ENCODE measurements at regions not wholly inside any gene's neighbourhood (a gene's known extent, or its start where the extent isn't known, plus 50 kb on each side); places are given as distances from the start of the nearest gene placed in this dataset.

- Histone ChIP-seq H2AFZ (ENCODE audit: low read depth) (no peak overlapping the region), H3K36me3 (replicated peaks in 1 of 2; ENCODE audit: control insufficient read depth in 1 of 2, insufficient read depth in 2 of 2, low read length in 1 of 2) (no peaks in the 10 kb centered on the region), H4K20me1 (ENCODE audit: insufficient read depth) (no peaks in the 10 kb centered on the region), H3K4me2 (no peak overlapping the region), H3K4me3 (ENCODE audit: low read depth in 2 of 2, low read length in 1 of 2) (no peak overlapping the region), H3K9me3 (no peaks in the 10 kb centered on the region), H3K9ac (no peak overlapping the region), H3K27ac (ENCODE audit: low read depth in 2 of 2, low read length in 1 of 2) (no peak overlapping the region), H3K79me2 (ENCODE audit: insufficient read depth) (no peaks in the 10 kb centered on the region), H3K9me2 (no peaks in the 10 kb centered on the region), H3K27me3 (ENCODE audit: insufficient read depth) (no peaks in the 10 kb centered on the region), H3K4me1 (ENCODE audit: control insufficient read depth in 1 of 2, insufficient read depth in 2 of 2, low read depth in 1 of 2, low read length in 1 of 2) (no peaks in the 10 kb centered on the region), H3F3A (replicated peaks; ENCODE audit: insufficient read depth) (no peaks in the 10 kb centered on the region)
- CTCF ChIA-PET: no interaction called here
- no peak for DNase-seq
- WGBS (ENCODE audit: low lambda C conversion rate): 0% methylated on average over 1 of the region's 1 CpG
- POLR2A ChIA-PET: no interaction called here
- TF ChIP-seq ZBTB33 (IDR thresholded peaks at IDR 0.05; ENCODE audit: borderline replicate concordance, low read depth) (no peak), POLR2AphosphoS5 (IDR thresholded peaks at IDR 0.05; ENCODE audit: low read depth, low read length) (no peak), TCF12 (IDR thresholded peaks at IDR 0.05) (no peak), EP300 (IDR thresholded peaks at IDR 0.05; ENCODE audit: borderline replicate concordance in 1 of 2, low read depth in 1 of 2, low read length in 1 of 2) (no peak), SIN3A (IDR thresholded peaks at IDR 0.05; ENCODE audit: borderline replicate concordance, low read depth, low read length) (no peak), FOXM1 (IDR thresholded peaks at IDR 0.05; ENCODE audit: low read depth) (no peak), GATA2 (CRISPR knock-in tag; IDR thresholded peaks at IDR 0.05) (no peak), ELF1 (IDR thresholded peaks at IDR 0.05) (no peak), MAX (IDR thresholded peaks at IDR 0.05; ENCODE audit: low read depth) (no peak), TEAD4 (IDR thresholded peaks at IDR 0.05; ENCODE audit: borderline replicate concordance, insufficient read depth) (no peak), YY1 (IDR thresholded peaks at IDR 0.05; ENCODE audit: low read depth) (no peak), SMC3 (IDR thresholded peaks at IDR 0.05; ENCODE audit: low read depth, low read length) (no peak)
Observed at GRCh38 chr14:42323426-42323825, 716.8 kb downstream of the LRFN5 start.

- H3K27ac ChIP-seq (ENCODE audit: low read depth in 2 of 2, low read length in 1 of 2): no peak overlapping the region
- no peaks in the 10 kb centered on the region for H3F3A ChIP-seq (replicated peaks; ENCODE audit: insufficient read depth)
- WGBS (ENCODE audit: low lambda C conversion rate): 3% methylated on average over 3 of the region's 3 CpGs
- H3K9me3 ChIP-seq: no peaks in the 10 kb centered on the region
- no peak overlapping the region for H3K9ac ChIP-seq
- ChIA-PET CTCF (no interaction called here), POLR2A (no interaction called here)
- no peaks in the 10 kb centered on the region for H3K9me2 ChIP-seq
- no peaks in the 10 kb centered on the region for H3K36me3 ChIP-seq (replicated peaks in 1 of 2; ENCODE audit: control insufficient read depth in 1 of 2, insufficient read depth in 2 of 2, low read length in 1 of 2)
- no peak overlapping the region for H3K4me2 ChIP-seq
- H2AFZ ChIP-seq (ENCODE audit: low read depth): no peak overlapping the region
- DNase-seq: no peak
- H3K4me1 ChIP-seq (ENCODE audit: control insufficient read depth in 1 of 2, insufficient read depth in 2 of 2, low read depth in 1 of 2, low read length in 1 of 2): no peaks in the 10 kb centered on the region
- H3K27me3 ChIP-seq (ENCODE audit: insufficient read depth): no peaks in the 10 kb centered on the region
- no peaks in the 10 kb centered on the region for H4K20me1 ChIP-seq (ENCODE audit: insufficient read depth)
- H3K79me2 ChIP-seq (ENCODE audit: insufficient read depth): no peaks in the 10 kb centered on the region
- H3K4me3 ChIP-seq (ENCODE audit: low read depth in 2 of 2, low read length in 1 of 2): no peak overlapping the region
- no peak for TF ChIP-seq POLR2AphosphoS5 (IDR thresholded peaks at IDR 0.05; ENCODE audit: low read depth, low read length)
- TF ChIP-seq FOXJ3 (CRISPR knock-in tag; IDR thresholded peaks at IDR 0.05): no peak
- no peak for TF ChIP-seq RCOR1 (IDR thresholded peaks at IDR 0.05; ENCODE audit: low read length)
- no peak for TF ChIP-seq MAX (IDR thresholded peaks at IDR 0.05; ENCODE audit: low read depth)
- TF ChIP-seq FOXM1 (IDR thresholded peaks at IDR 0.05; ENCODE audit: low read depth): no peak
- TF ChIP-seq TAF1 (IDR thresholded peaks at IDR 0.05; ENCODE audit: borderline replicate concordance, low read depth, low read length): no peak
- no peak for TF ChIP-seq JUND (IDR thresholded peaks at IDR 0.05)
- no peak for TF ChIP-seq MXI1 (IDR thresholded peaks at IDR 0.05; ENCODE audit: low read depth, low read length)
- TF ChIP-seq NRF1 (IDR thresholded peaks at IDR 0.05; ENCODE audit: low read depth, low read length): no peak
- TF ChIP-seq YY1 (IDR thresholded peaks at IDR 0.05; ENCODE audit: low read depth): no peak
- no peak for TF ChIP-seq EP300 (IDR thresholded peaks at IDR 0.05; ENCODE audit: borderline replicate concordance in 1 of 2, low read depth in 1 of 2, low read length in 1 of 2)
- no peak for TF ChIP-seq IRF3 (IDR thresholded peaks at IDR 0.05; ENCODE audit: low read depth, low read length)
- no peak for TF ChIP-seq RAD21 (IDR thresholded peaks at IDR 0.05; ENCODE audit: low read length)
- no peak for TF ChIP-seq CTCF (IDR thresholded peaks at IDR 0.05)
- TF ChIP-seq NFIC (IDR thresholded peaks at IDR 0.05; ENCODE audit: borderline replicate concordance): no peak
- TF ChIP-seq GATA2 (CRISPR knock-in tag; IDR thresholded peaks at IDR 0.05): no peak
- TF ChIP-seq CHD2 (IDR thresholded peaks at IDR 0.05; ENCODE audit: low read length, partially characterized antibody): no peak
- no peak for TF ChIP-seq SIN3A (IDR thresholded peaks at IDR 0.05; ENCODE audit: borderline replicate concordance, low read depth, low read length)
Observed at GRCh38 chr14:42322531-42323284, 716.0 kb downstream of the LRFN5 start.

Measured in SK-N-SH (cell line).